ENCODE measurements at regions not wholly inside any gene's neighbourhood (a gene's known extent, or its start where the extent isn't known, plus 50 kb on each side); places are given as distances from the start of the nearest gene placed in this dataset.
"Not testable (repeated sequence)": the region's sequence is repeated elsewhere in the genome, so short reads cannot be mapped to it uniquely, and the experiment has no call there.

- no peak for DNase-seq
Observed at GRCh38 chr12:114192013-114192412, 213.9 kb downstream of the TBX5 start.

- DNase-seq = no peak
Observed at GRCh38 chr12:114191581-114191980, 214.4 kb downstream of the TBX5 start.

- no peak for DNase-seq
Observed at GRCh38 chr12:114190971-114191370, 215.0 kb downstream of the TBX5 start.

GRCh38 chr12:114189266-114189665 lies 216.7 kb downstream of the TBX5 start:
- no peak for DNase-seq

- DNase-seq = no peak
Observed at GRCh38 chr12:114186241-114187002, 219.5 kb downstream of the TBX5 start.

GRCh38 chr12:114185036-114185435 lies 218.9 kb upstream of the RBM19 start:
- DNase-seq = no peak

GRCh38 chr12:114174326-114174725 lies 208.2 kb upstream of the RBM19 start:
- no peak for DNase-seq

- DNase-seq = no peak
Observed at GRCh38 chr12:114172135-114172534, 206.0 kb upstream of the RBM19 start.

GRCh38 chr12:114168061-114168460 lies 201.9 kb upstream of the RBM19 start:
- no peak for DNase-seq

- DNase-seq = no peak
Observed at GRCh38 chr12:114167431-114167830, 201.3 kb upstream of the RBM19 start.

GRCh38 chr12:114166362-114166761 lies 200.2 kb upstream of the RBM19 start:
- peak; percentile 2 for DNase-seq

- DNase-seq = no peak
Observed at GRCh38 chr12:114165921-114166320, 199.8 kb upstream of the RBM19 start.

- DNase-seq = no peak
Observed at GRCh38 chr12:114164351-114164750, 198.2 kb upstream of the RBM19 start.

- DNase-seq = no peak
Observed at GRCh38 chr12:114163771-114164170, 197.6 kb upstream of the RBM19 start.

GRCh38 chr12:114160445-114160844 lies 194.3 kb upstream of the RBM19 start:
- no peak for DNase-seq

- no peak for DNase-seq
Observed at GRCh38 chr12:114152890-114153289, 186.8 kb upstream of the RBM19 start.

GRCh38 chr12:114152066-114152465 lies 185.9 kb upstream of the RBM19 start:
- no peak for DNase-seq

- DNase-seq = not testable (repeated sequence)
Observed at GRCh38 chr12:114150584-114150983, 184.5 kb upstream of the RBM19 start.

GRCh38 chr12:114141921-114142564 lies 175.9 kb upstream of the RBM19 start:
- DNase-seq = no peak

GRCh38 chr12:114140576-114140975 lies 174.5 kb upstream of the RBM19 start:
- DNase-seq = no peak

GRCh38 chr12:114136631-114137030 lies 170.5 kb upstream of the RBM19 start:
- no peak for DNase-seq

- DNase-seq = no peak
Observed at GRCh38 chr12:114134922-114135321, 168.8 kb upstream of the RBM19 start.

GRCh38 chr12:114131824-114132223 lies 165.7 kb upstream of the RBM19 start:
- DNase-seq = no peak

GRCh38 chr12:114123108-114123507 lies 157.0 kb upstream of the RBM19 start:
- no peak for DNase-seq

- no peak for DNase-seq
Observed at GRCh38 chr12:114122016-114122415, 155.9 kb upstream of the RBM19 start.
